LNCaP clone FGC (cell line): ENCODE measurements at regions not wholly inside any gene's neighbourhood (a gene's known extent, or its start where the extent isn't known, plus 50 kb on each side); places are given as distances from the start of the nearest gene placed in this dataset.
"Not testable (repeated sequence)": the region's sequence is repeated elsewhere in the genome, so short reads cannot be mapped to it uniquely, and the experiment has no call there.

ENCODE experiments used
- DNase-seq: peaks from one replicate; pipeline ENCODE4 v3.0.0-alpha.2; 2011; ENCODE audit warnings: low read depth
- H3K4me3 ChIP-seq: 2 replicates; pipeline ENCODE4 v1.5.1; 2011; ENCODE audit warnings: mild to moderate bottlenecking, low read depth, low read length, control low read depth
- CTCF ChIP-seq: IDR thresholded peaks from 2 replicates; pipeline ENCODE4 v1.5.1; 2012; ENCODE audit warnings: mild to moderate bottlenecking; ENCODE audit not compliant: control insufficient read depth, insufficient read depth; ENCODE audit errors: extremely low read depth

GRCh38 chr1:193388165-193388564, 201.8 kb upstream of the B3GALT2 start:
- no peak overlapping the region for H3K4me3 ChIP-seq
- no peak for TF ChIP-seq CTCF
- no peak for DNase-seq

- no peak overlapping the region for H3K4me3 ChIP-seq
- no peak for DNase-seq
- TF ChIP-seq CTCF: no peak
Observed at GRCh38 chr1:193387406-193387805, 201.0 kb upstream of the B3GALT2 start.

- not testable (repeated sequence) for H3K4me3 ChIP-seq, DNase-seq
Observed at GRCh38 chr1:193378451-193378850, 192.0 kb upstream of the B3GALT2 start.

GRCh38 chr1:193377472-193377871, 191.1 kb upstream of the B3GALT2 start:
- H3K4me3 ChIP-seq: no peak overlapping the region
- no peak for TF ChIP-seq CTCF
- DNase-seq: no peak

GRCh38 chr1:193372553-193372952, 186.1 kb upstream of the B3GALT2 start:
- no peak for DNase-seq
- no peak for TF ChIP-seq CTCF
- H3K4me3 ChIP-seq: no peak overlapping the region

GRCh38 chr1:193368302-193368701, 181.9 kb upstream of the B3GALT2 start:
- no peak for TF ChIP-seq CTCF
- no peak for DNase-seq
- no peak overlapping the region for H3K4me3 ChIP-seq

- DNase-seq: no peak
- H3K4me3 ChIP-seq: no peak overlapping the region
- TF ChIP-seq CTCF: no peak
Observed at GRCh38 chr1:193367863-193368262, 181.4 kb upstream of the B3GALT2 start.
